GM08714 (cell line): ENCODE measurements at regions not wholly inside any gene's neighbourhood (a gene's known extent, or its start where the extent isn't known, plus 50 kb on each side); places are given as distances from the start of the nearest gene placed in this dataset.

Source experiments
- H3K4me3 ChIP-seq: fragments of 200-500 bp; sonication (Bioruptor generic); 2 replicates; pipeline ENCODE4 v1.5.1; 2014; ENCODE audit warnings: mild to moderate bottlenecking, low read length, inconsistent platforms
- ZNF274 ChIP-seq: IDR thresholded peaks from 2 replicates; pipeline ENCODE4 v1.6.1; 2012; ENCODE audit warnings: mild to moderate bottlenecking, low read depth, low read length

DNA sequence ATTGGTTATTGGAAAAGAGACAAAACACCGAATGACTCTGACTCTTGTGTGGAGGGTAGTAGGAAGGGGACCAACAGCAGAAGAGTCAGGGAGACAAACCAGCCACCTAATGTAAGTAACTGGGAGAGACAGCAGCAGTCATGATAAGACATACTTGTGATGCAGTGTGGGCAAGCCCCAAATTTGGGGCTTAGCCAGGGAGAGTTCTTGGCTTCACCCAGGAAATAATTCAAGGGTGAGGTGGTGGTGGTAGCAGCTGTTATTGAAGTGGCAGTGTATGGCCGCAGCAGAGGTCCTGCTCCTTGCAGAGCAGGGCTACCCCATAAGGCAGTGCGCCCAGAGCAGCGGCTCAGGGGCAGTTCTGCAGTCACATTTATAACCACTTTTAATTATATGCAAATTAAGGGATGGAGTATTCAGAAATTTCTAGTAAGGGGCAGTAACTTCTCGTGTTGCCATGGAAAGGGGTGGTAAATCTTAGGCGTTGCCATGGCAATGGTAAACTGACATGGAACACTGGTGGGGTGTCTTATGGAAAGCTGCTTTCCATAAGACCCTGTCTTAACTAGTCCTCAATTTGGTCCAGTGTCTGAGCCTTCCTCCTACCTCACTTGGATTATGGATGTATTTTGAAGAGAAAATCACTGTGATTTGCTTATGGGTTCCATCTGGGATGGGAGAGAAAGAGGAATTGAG is 317.1 kb downstream of the PHKB start:
- TF ChIP-seq ZNF274 = no peak
- no peak overlapping the region for H3K4me3 ChIP-seq

DNA sequence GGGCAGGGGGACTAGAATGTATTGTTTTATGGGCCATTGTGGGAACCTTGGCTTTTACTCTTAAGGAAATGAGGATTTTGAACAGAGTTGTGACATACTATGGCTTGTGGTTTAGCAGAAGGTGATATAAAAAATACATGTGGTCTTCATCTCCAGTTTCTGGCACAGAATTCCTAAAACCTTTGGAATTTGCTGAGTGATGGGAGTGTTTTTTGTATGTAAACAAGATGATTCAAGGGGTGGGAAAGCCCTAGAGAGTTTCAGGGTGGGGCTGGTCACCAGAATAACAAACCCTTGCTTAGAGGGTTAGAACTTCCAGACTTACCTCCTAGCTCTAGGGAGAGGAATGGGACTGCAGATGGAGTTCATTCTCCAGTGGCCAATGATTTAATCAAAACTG is 316.1 kb downstream of the PHKB start:
- TF ChIP-seq ZNF274 = no peak
- H3K4me3 ChIP-seq = no peak overlapping the region

DNA sequence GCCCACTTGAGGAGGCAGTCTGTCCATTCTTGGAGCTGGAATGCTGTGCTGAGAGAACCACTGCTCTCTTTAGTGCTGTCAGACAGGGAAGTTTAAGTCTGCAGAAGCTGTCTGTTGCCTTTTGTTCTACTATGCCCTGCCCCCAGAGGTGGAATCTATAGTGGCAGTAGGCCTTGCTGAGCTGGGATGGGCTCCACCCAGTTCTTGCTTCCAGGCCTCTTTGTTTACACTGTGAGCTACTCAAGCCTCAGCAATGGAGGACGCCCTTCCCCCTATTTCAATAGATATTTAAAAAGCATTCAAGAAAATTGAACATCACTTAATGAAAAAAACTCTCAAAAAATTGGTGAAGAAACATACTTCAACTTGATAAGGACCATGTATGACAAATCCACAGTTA is 313.5 kb downstream of the PHKB start:
- TF ChIP-seq ZNF274 = no peak
- no peak overlapping the region for H3K4me3 ChIP-seq

DNA sequence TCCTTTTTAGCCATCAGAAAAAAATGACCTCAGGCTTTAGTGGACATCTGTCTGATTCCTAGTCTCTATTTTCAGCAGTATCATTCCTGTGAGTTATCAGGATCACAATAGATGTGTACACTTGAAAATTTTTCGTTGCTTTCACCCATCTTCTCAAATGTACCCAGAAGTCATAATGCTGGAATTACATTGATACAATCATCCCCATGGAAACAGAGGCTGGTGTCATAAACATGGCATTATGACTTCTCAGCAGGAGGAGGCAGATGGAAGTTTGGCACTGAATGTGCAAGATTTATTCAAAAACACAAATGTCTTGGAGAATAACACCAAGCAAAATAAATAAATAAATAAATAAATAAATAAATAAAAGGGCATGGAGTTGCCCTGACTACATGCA is 292.5 kb downstream of the PHKB start:
- H3K4me3 ChIP-seq = no peak overlapping the region
- no peak for TF ChIP-seq ZNF274
